ENCODE measurements at regions not wholly inside any gene's neighbourhood (a gene's known extent, or its start where the extent isn't known, plus 50 kb on each side); places are given as distances from the start of the nearest gene placed in this dataset.

DNA sequence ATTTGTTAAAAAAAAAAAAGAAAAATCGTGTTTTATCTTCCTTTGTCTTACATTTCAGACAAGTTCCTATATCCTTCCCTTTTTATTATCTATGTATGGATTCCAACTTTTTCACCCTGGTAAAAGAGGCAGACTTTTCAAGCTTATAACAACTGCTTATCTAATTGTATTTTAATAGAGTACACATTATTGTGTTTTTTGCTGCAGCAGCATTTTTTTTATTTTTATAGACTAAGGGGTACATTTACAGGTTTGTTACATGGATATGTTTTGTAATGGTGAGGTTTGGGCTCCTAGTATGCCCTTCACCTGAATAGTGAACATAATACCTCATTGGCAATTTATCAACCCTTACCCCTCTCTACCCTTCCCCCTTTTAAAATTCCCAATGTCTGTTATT lies 195.0 kb upstream of the RGMB start:
- H3K4me1 ChIP-seq: no peaks in the 10 kb centered on the region
- ATAC-seq (no peak), DNase-seq (no peak)
- H3K36me3 ChIP-seq: no peaks in the 10 kb centered on the region
- H3K9me3 ChIP-seq: no peaks in the 10 kb centered on the region
- in situ Hi-C loops (cut with MboI; ENCODE audit: low sequenced_read_pairs in 4 of 4) (no loop called here), intact Hi-C loops (cut with DNase I; ENCODE audit: low total_unique reads) (no loop called here)
- TF ChIP-seq, protein P1, sequence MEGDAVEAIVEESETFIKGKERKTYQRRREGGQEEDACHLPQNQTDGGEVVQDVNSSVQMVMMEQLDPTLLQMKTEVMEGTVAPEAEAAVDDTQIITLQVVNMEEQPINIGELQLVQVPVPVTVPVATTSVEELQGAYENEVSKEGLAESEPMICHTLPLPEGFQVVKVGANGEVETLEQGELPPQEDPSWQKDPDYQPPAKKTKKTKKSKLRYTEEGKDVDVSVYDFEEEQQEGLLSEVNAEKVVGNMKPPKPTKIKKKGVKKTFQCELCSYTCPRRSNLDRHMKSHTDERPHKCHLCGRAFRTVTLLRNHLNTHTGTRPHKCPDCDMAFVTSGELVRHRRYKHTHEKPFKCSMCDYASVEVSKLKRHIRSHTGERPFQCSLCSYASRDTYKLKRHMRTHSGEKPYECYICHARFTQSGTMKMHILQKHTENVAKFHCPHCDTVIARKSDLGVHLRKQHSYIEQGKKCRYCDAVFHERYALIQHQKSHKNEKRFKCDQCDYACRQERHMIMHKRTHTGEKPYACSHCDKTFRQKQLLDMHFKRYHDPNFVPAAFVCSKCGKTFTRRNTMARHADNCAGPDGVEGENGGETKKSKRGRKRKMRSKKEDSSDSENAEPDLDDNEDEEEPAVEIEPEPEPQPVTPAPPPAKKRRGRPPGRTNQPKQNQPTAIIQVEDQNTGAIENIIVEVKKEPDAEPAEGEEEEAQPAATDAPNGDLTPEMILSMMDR (IDR thresholded peaks at IDR 0.05 in 4 of 5, conservative IDR thresholded peaks at IDR 0.05 in 1 of 5): no peak
- no peak for TF ChIP-seq POLR2A (IDR thresholded peaks at IDR 0.05)
- no peak overlapping the region for H3K27ac ChIP-seq
- no peaks in the 10 kb centered on the region for H3K27me3 ChIP-seq
- H3K4me3 ChIP-seq: no peak overlapping the region

- ATAC-seq (no peak), DNase-seq (no peak)
- H3K36me3 ChIP-seq: no peaks in the 10 kb centered on the region
- TF ChIP-seq, protein P1 (IDR thresholded peaks at IDR 0.05 in 4 of 5, conservative IDR thresholded peaks at IDR 0.05 in 1 of 5): no peak
- TF ChIP-seq POLR2A (IDR thresholded peaks at IDR 0.05): no peak
- no peak overlapping the region for H3K4me3 ChIP-seq
- no peak overlapping the region for H3K27ac ChIP-seq
- no peaks in the 10 kb centered on the region for H3K4me1 ChIP-seq
- in situ Hi-C loops (cut with MboI; ENCODE audit: low sequenced_read_pairs in 4 of 4): no loop called here
- H3K27me3 ChIP-seq: no peaks in the 10 kb centered on the region
- no peaks in the 10 kb centered on the region for H3K9me3 ChIP-seq
- intact Hi-C loops (cut with DNase I; ENCODE audit: low total_unique reads): no loop called here
These were observed 192.1 kb upstream of the RGMB start for GRCh38 chr5:98581112-98581997.

- Histone ChIP-seq H3K27me3 (no peaks in the 10 kb centered on the region), H3K4me1 (no peaks in the 10 kb centered on the region), H3K36me3 (no peaks in the 10 kb centered on the region), H3K9me3 (no peaks in the 10 kb centered on the region), H3K27ac (no peak overlapping the region), H3K4me3 (no peak overlapping the region)
- intact Hi-C loops (cut with DNase I; ENCODE audit: low total_unique reads) (no loop called here), in situ Hi-C loops (cut with MboI; ENCODE audit: low sequenced_read_pairs in 4 of 4) (no loop called here)
- DNase-seq (no peak), ATAC-seq (no peak)
- TF ChIP-seq, protein P1 (IDR thresholded peaks at IDR 0.05 in 4 of 5, conservative IDR thresholded peaks at IDR 0.05 in 1 of 5): no peak
- no peak for TF ChIP-seq POLR2A (IDR thresholded peaks at IDR 0.05)
These were observed 189.9 kb upstream of the RGMB start for GRCh38 chr5:98583586-98583985.

GRCh38 chr5:98585661-98586310 lies 187.7 kb upstream of the RGMB start:
- intact Hi-C loops (cut with DNase I; ENCODE audit: low total_unique reads): no loop called here
- DNase-seq (no peak), ATAC-seq (no peak)
- Histone ChIP-seq H3K9me3 (no peaks in the 10 kb centered on the region), H3K36me3 (no peaks in the 10 kb centered on the region), H3K4me1 (no peaks in the 10 kb centered on the region), H3K4me3 (no peak overlapping the region), H3K27ac (no peak overlapping the region), H3K27me3 (no peaks in the 10 kb centered on the region)
- TF ChIP-seq, protein P1 (IDR thresholded peaks at IDR 0.05 in 4 of 5, conservative IDR thresholded peaks at IDR 0.05 in 1 of 5): no peak
- TF ChIP-seq POLR2A (IDR thresholded peaks at IDR 0.05): no peak
- in situ Hi-C loops (cut with MboI; ENCODE audit: low sequenced_read_pairs in 4 of 4): no loop called here

Data from gastrocnemius medialis (tissue), 4 donors.